GM21529 (cell line): ENCODE measurements at regions not wholly inside any gene's neighbourhood (a gene's known extent, or its start where the extent isn't known, plus 50 kb on each side); places are given as distances from the start of the nearest gene placed in this dataset.
"Not testable (repeated sequence)": the region's sequence is repeated elsewhere in the genome, so short reads cannot be mapped to it uniquely, and the experiment has no call there.

Source experiments
- ATAC-seq: cut with Tn5 transposase; IDR thresholded peaks from one replicate; pipeline ENCODE4 v1.9.1; 2021; ENCODE audit not compliant: unreplicated experiment

DNA sequence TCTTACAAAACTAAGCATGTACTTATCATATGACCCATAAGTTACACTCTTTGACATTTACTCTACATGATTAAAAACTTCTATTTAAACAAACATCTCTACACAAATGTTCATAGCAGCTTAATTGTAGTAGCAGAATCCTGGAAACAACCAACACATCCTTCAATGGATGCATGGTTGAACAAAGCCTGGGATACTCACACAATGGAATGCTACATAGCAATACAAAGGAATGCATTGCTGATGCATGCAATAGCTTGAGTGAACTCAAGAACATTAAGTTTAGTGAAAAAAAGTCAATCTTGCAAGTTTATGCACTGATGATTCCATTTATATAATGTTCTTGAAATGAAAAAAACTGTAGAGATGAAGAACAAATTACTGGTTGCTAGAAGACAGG lies 686.9 kb downstream of the LRRIQ3 start:
- ATAC-seq, result no peak

- ATAC-seq, result no peak
Observed at GRCh38 chr1:73500154-73500553, 697.8 kb downstream of the LRRIQ3 start.

DNA sequence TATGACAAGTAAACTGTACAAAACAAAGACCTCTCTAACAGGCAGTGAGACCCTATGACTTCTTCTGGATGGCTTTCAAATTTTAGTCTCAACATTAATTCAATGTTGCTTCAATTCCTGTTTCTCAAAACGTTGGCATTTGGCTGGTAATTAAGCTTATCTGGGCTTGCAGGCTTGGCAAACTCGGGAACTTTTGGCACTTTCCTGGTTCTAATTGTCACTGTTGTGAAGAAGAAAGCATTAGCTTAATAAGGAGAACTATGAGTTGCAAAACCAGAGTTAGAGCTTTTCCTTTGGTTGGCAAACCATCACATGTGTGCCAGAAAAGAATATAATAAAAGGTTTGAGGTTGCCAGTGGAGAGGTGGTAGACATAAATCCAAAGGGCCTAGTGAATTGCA lies 698.3 kb downstream of the LRRIQ3 start:
- ATAC-seq, result no peak

DNA sequence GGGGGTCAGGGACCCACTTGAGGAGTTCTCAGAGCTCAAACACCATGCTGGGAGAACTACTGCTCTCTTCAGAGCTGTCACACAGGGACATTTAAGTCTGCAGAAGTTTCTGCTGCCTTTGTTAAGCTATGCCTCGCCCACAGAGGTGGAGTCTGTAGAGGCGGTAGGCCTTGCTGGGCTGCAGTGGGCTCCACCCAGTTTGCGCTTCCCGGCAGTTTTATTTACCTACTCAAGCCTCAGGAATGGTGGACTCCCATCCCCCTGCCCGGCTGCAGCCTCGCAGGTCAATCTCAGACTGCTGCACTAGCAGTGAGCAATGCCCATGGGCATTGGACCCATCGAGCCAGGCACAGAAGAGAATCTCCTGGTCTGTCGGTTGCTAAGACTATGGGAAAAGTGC lies 706.4 kb downstream of the LRRIQ3 start:
- ATAC-seq, result no peak

DNA sequence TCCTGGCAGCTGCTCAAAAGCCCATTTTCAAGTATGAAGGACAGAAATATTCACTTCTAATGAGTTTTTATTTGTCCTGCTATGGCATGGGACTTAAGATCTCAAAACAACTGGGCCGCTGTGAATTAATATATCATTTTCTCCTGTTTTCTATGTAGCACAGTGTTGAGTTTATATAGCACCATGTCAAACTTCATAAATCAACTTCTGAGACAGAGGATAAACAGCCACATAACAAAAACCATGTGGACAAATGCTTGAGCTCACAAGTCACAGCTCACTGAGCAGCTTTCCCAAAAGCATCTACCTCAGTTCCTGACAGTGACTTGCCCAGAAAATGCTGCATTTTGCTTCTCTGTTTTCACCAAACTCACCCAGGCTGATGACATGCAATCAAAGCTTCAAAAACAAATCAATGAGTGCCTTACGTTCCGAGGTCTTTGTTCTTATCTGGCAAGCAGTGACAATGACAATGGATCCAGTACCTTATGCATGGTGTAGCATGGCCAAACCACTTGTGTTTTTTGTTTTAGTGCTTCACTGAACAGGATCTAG lies 722.6 kb downstream of the LRRIQ3 start:
- no peak for ATAC-seq

DNA sequence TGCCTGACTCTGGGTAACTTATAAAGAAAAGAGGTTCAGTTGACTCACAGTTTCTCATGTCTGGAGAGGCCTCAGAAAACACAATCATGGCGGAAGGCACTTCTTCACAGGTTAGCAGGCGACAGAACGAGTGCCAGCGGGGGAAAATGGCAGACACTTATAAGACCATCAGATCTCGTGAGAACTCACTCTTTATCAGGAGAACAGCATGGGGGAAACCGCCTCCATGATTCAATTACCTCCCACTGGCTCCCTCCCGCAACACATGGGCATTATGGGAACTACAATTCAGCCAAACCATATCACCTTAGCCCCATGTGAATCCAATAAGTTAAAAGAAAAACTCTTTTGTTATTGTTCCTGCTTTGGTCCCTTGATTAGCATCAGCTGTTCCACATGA lies 725.2 kb downstream of the LRRIQ3 start:
- ATAC-seq, result no peak

- no peak for ATAC-seq
Observed at GRCh38 chr1:73467731-73468130, 730.2 kb downstream of the LRRIQ3 start.

GRCh38 chr1:73463873-73464272 lies 734.1 kb downstream of the LRRIQ3 start:
- ATAC-seq, result no peak

DNA sequence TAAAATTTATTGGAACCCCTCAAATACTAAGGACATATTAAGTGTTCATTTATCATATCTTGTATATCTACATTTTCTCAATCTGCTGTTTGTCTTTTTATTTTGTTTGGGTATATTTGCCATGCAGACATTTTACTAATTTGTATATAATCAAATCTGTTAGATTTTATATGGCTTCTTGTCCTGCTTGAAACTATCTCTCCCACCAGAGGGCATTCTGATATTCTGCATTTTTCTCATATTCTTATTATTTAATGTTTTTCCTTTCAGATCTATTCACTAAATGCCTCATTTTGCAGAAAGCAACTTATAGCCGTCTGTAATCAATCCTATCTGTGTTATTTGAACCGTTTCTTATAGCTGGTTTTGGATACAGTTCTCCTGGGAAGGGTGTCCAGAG lies 745.5 kb downstream of the LRRIQ3 start:
- ATAC-seq, result no peak

DNA sequence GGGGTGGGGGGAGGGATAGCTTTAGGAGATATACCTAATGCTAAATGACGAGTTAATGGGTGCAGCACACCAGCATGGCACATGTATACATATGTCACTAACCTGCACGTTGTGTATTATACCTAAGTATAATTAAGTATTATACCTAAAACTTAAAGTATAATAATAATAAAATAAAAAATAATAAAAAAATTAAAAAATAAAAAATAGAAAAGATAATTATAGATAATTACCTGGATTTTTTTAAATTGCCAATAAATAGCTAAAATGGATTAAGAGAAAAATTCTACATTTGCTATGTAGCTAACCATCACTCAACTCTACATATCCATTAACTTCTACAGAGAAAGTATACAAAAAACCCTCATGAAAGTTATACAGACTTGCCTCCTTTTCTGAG lies 747.3 kb downstream of the LRRIQ3 start:
- not testable (repeated sequence) for ATAC-seq

DNA sequence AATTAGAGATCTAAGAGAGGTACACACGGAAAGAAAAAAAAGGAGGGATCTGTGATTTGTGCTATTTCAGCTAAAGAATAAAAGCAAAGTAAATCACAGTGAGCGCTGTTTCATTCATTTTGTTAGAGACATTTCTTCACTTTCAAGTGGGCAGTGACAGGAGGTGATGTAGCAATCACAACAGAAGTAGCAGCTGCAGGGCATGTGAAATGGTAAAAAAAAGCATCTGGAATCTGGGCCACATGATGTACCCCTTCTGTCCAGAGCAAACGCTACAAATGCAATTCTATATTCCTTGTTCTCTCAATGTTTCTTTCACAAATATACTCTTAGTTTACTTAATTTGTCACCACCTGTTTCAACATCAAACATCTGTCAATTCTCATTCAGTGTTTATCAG lies 786.5 kb downstream of the LRRIQ3 start:
- no peak for ATAC-seq

GRCh38 chr1:73401666-73402065 lies 796.3 kb downstream of the LRRIQ3 start:
- ATAC-seq, result no peak

DNA sequence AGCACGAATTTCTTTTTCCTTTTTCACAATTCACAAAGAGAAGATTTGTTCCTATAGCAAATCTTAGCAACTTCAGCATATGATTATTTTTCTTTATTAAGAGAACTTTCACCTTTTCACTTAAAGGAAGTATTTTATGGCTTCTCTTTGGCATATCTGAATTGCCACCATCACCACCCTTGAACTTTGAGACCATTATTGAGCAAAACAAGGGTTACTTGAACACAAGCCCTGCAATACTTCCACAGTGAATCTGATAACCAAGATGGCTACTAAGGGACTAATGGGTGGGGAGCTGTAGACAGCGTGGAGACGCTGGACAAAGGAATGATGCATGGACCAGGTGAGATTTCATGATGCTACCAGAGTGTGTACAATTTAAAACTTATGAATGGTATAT lies 815.0 kb downstream of the LRRIQ3 start:
- no peak for ATAC-seq

GRCh38 chr1:73366734-73367413 lies 831.1 kb downstream of the LRRIQ3 start:
- no peak for ATAC-seq

GRCh38 chr1:73359001-73359400 lies 839.0 kb downstream of the LRRIQ3 start:
- no peak for ATAC-seq

DNA sequence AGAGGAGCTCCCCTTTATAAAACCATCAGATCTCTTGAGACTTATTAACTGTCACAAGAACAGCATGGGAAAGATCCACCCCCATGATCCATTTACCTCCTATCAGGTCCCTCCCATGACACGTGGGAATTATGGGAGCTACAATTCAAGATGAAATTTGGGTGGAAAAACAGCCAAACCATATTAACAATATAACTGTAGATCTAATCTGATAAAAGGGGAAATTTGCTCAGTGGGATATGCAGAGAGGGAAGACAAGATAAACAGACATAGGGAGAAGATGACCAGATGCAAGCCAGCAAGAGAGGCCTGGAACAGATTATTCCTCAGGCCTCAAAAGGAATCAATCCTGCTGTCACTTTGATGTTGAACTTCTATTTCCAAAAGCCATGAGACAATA lies 841.5 kb downstream of the LRRIQ3 start:
- no peak for ATAC-seq

DNA sequence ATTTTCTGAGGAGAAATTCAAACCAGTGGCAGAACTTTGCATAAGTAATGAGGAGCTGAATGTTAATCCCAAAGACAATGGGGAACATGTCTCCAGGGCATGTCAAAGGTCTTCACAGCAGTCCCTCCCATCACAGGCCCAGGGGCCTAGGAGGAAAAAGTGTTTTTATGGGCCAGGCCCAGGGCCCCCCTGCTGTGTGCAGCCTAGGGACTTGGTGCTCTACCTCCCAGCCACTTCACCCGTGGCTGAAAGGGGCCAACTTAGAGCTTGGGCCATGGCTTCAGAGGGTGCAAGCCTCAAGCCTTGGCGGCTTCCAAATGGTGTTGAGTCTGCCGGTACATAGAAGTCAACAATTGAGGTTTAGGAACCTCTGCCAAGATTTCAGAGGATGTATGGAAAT lies 854.0 kb downstream of the LRRIQ3 start:
- no peak for ATAC-seq

- no peak for ATAC-seq
Observed at GRCh38 chr1:73333847-73334503, 864.0 kb downstream of the LRRIQ3 start.

DNA sequence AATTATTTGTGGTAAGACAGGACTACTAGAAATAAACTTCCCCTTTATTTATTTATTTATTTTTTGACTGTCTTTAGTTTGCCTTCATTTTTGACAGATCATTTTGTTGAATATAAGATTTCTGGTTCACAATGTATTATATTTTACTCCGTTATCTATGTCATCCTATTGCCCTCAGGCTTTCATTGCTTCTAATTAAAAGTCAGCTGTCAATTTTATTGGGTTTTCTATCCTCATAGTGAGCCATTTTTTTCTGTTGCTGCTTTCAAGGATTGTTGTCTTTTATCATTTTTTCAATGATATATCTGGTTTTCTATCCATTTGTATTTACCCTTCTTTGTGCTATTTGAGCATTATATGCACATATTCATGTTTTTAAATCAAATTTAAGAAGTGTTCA lies 866.2 kb downstream of the LRRIQ3 start:
- ATAC-seq, result no peak

DNA sequence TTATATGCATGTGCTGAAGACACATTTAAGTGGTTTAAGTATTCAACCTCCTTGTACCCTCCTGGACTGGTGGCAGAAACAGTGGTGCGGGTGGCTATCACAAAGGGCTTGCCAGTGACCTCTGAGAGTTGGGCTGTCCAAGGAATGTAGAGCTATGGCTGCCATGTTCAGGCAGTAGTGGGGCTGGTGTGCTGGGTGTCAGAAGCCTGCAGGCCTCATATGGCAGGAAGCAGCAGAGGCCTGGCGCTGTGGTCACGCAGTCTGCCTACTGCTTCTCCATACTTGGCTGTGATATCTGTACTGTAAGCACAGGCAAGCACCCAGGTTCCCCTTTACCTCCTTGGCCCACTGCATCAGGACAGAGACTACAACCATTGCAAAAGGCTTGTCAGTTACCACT lies 870.0 kb downstream of the LRRIQ3 start:
- no peak for ATAC-seq

DNA sequence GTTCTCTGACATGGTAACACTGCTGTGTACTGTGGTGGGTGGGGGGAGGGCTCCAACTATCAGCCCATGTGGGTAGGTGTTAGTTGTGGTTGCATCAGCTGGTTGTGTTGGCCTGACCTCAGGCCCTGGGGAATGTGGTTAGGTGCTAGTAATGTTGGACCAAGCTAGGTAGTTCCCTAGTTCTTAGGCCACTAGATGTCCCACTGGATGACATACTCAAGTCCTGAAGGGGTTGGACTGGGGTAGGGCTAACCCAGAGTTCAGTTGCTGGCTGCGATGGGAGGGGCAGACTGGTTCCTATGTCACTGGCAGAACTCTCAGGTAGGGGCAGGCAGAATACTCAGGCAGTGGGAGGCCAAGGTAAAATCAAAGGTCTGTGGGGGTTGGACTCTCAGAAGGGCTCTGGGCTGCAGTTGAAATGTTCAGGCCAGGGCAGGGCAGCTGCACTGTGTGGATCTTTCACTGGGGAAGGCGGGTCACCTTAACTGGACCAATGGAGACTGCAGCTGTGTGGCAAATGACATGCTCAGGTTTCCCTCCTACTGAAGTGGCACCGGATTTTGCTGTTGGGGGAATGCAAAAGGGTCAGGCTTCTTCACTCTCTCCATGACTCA lies 870.7 kb downstream of the LRRIQ3 start:
- no peak for ATAC-seq

- no peak for ATAC-seq
Observed at GRCh38 chr1:73326663-73327062, 871.3 kb downstream of the LRRIQ3 start.
